ENCODE measurements at regions not wholly inside any gene's neighbourhood (a gene's known extent, or its start where the extent isn't known, plus 50 kb on each side); places are given as distances from the start of the nearest gene placed in this dataset.

DNA sequence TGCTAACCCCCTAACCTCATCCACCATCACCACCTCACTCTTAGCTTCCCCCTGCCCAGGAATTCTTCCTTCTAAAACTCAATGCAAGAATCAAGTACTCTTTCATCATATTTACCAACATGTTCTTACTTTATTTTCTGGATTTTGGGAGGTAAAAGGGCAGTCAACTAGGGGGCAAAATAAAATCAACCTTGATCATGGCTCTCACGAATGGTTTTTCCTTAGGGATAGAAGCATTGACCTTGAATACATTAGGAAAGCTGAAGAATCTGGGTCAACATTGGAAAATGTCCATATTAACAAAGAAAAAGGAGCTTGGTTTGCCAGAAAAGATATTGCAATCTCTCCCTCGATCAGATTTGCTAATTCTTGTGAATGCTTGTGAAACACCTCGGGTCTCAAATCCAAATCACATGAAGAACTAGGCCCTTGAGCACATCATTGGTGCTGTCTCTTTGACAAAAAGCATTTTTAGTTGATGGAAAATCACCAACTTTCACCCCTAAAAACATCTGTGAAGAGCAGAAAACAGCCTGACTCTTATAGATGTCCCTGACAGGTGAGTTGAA lies 58.9 kb downstream of the ZC3H11B start:
- CTCF ChIA-PET: interaction anchor here (0.6 kb wide), 1 partner anchor 105 kb away, joined by 3 read pairs; no protein-coding TSS in a partner anchor
- Histone ChIP-seq H3K9ac (ENCODE audit: low read length) (no peak overlapping the region), H3K4me1 (ENCODE audit: control insufficient read depth in 1 of 2, insufficient read depth in 2 of 2, low read length in 2 of 2) (no peaks in the 10 kb centered on the region), H3K4me2 (ENCODE audit: low read length) (no peak overlapping the region), H3K9me3 (ENCODE audit: control insufficient read depth in 1 of 2, insufficient read depth in 1 of 2, low read depth in 1 of 2, low read length in 2 of 2) (no peaks in the 10 kb centered on the region), H3K79me2 (ENCODE audit: insufficient read depth, low read length) (no peaks in the 10 kb centered on the region), H4K20me1 (ENCODE audit: insufficient read depth) (no peaks in the 10 kb centered on the region), H3K9me2 (ENCODE audit: insufficient read depth) (no peaks in the 10 kb centered on the region), H3K27ac (ENCODE audit: low read depth, low read length) (no peak overlapping the region), H3K36me3 (ENCODE audit: control insufficient read depth in 1 of 2, insufficient read depth in 2 of 2, low read length in 2 of 2) (no peaks in the 10 kb centered on the region), H2AFZ (ENCODE audit: low read depth, low read length, poor library complexity, severe bottlenecking) (no peak overlapping the region), H3K27me3 (ENCODE audit: insufficient read depth, low read length) (no peaks in the 10 kb centered on the region), H3K4me3 (replicated peaks in 1 of 2; ENCODE audit: low read depth in 1 of 2, low read length in 2 of 2) (no peak overlapping the region)
- intact Hi-C loops (cut with micrococcal nuclease): loop anchor here (10.0 kb wide), 1 partner anchor 349 kb away; no protein-coding TSS in a partner anchor
- no TSS peak for BruUV-seq (replicated peaks)
- DNase-seq (ENCODE audit: low read depth, low spot score): no peak
- POLR2A ChIA-PET: no interaction called here
- no peak for TF ChIP-seq RAD21 (IDR thresholded peaks at IDR 0.05; ENCODE audit: low read depth)
- no peak for TF ChIP-seq EZH2phosphoT487 (IDR thresholded peaks at IDR 0.05; ENCODE audit: borderline replicate concordance)
- TF ChIP-seq ELF1 (IDR thresholded peaks at IDR 0.05; ENCODE audit: borderline replicate concordance, low read depth): no peak
- TF ChIP-seq FOSL1 (IDR thresholded peaks at IDR 0.05; ENCODE audit: low read depth): no peak
- TF ChIP-seq, protein P1, sequence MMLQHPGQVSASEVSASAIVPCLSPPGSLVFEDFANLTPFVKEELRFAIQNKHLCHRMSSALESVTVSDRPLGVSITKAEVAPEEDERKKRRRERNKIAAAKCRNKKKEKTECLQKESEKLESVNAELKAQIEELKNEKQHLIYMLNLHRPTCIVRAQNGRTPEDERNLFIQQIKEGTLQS (IDR thresholded peaks at IDR 0.05): no peak
- no peak for ATAC-seq
- RAD21 ChIA-PET (ENCODE audit: low non-redundant PET in 1 of 2, low total read pairs in 2 of 2, uncharacterized antibody in 2 of 2, unreplicated experiment in 2 of 2): no interaction called here

DNA sequence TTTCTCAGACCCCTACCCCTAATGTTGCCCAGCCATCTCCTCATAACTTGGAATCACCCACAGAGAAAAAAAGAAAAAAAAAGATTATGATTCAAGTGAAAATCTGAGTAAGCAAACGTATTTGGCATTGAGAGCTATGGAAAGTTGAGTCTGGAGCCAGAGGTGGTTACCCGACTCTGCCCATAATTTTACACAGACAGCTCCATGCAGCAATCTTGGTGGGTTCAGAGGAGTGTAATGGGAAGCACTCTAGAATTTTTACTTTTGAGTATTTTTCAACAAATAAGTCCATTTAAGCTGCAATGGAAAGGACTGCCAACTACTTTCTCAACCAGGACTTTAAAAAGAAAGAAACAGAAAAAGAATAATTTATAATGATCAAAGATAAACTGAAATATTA lies 62.7 kb downstream of the ZC3H11B start:
- H3K27me3 ChIP-seq (ENCODE audit: insufficient read depth, low read length): no peaks in the 10 kb centered on the region
- TF ChIP-seq, protein P2, sequence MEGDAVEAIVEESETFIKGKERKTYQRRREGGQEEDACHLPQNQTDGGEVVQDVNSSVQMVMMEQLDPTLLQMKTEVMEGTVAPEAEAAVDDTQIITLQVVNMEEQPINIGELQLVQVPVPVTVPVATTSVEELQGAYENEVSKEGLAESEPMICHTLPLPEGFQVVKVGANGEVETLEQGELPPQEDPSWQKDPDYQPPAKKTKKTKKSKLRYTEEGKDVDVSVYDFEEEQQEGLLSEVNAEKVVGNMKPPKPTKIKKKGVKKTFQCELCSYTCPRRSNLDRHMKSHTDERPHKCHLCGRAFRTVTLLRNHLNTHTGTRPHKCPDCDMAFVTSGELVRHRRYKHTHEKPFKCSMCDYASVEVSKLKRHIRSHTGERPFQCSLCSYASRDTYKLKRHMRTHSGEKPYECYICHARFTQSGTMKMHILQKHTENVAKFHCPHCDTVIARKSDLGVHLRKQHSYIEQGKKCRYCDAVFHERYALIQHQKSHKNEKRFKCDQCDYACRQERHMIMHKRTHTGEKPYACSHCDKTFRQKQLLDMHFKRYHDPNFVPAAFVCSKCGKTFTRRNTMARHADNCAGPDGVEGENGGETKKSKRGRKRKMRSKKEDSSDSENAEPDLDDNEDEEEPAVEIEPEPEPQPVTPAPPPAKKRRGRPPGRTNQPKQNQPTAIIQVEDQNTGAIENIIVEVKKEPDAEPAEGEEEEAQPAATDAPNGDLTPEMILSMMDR (IDR thresholded peaks at IDR 0.05 in 2 of 3, conservative IDR thresholded peaks at IDR 0.05 in 1 of 3; ENCODE audit: borderline replicate concordance in 1 of 3, insufficient read depth in 1 of 3, low read depth in 2 of 3, low read length in 2 of 3): no peak
- TF ChIP-seq POLR2AphosphoS5 (IDR thresholded peaks at IDR 0.05; ENCODE audit: low read depth, low read length) (no peak), SP1 (IDR thresholded peaks at IDR 0.05; ENCODE audit: low read depth) (no peak), EGR1 (IDR thresholded peaks at IDR 0.05; ENCODE audit: low read depth) (no peak), POLR2A (IDR thresholded peaks at IDR 0.05; ENCODE audit: borderline replicate concordance, extremely low read depth, insufficient read depth, insufficient read length) (no peak)
- RAD21 ChIA-PET (ENCODE audit: low non-redundant PET in 1 of 2, low total read pairs in 2 of 2, uncharacterized antibody in 2 of 2, unreplicated experiment in 2 of 2): no interaction called here
- H3K9me2 ChIP-seq (ENCODE audit: insufficient read depth): no peaks in the 10 kb centered on the region
- H3K4me2 ChIP-seq (ENCODE audit: low read length): no peak overlapping the region
- no peaks in the 10 kb centered on the region for H4K20me1 ChIP-seq (ENCODE audit: insufficient read depth)
- no peaks in the 10 kb centered on the region for H3K4me1 ChIP-seq (ENCODE audit: control insufficient read depth in 1 of 2, insufficient read depth in 2 of 2, low read length in 2 of 2)
- CTCF ChIA-PET: no interaction called here
- ATAC-seq: no peak
- H3K4me3 ChIP-seq (replicated peaks in 1 of 2; ENCODE audit: low read depth in 1 of 2, low read length in 2 of 2): no peak overlapping the region
- no peaks in the 10 kb centered on the region for H3K36me3 ChIP-seq (ENCODE audit: control insufficient read depth in 1 of 2, insufficient read depth in 2 of 2, low read length in 2 of 2)
- no peak for DNase-seq (ENCODE audit: low read depth, low spot score)
- no peaks in the 10 kb centered on the region for H3K79me2 ChIP-seq (ENCODE audit: insufficient read depth, low read length)
- H3K9me3 ChIP-seq (ENCODE audit: control insufficient read depth in 1 of 2, insufficient read depth in 1 of 2, low read depth in 1 of 2, low read length in 2 of 2): no peaks in the 10 kb centered on the region
- no TSS peak for BruUV-seq (replicated peaks)
- H3K9ac ChIP-seq (ENCODE audit: low read length): no peak overlapping the region
- H3K27ac ChIP-seq (ENCODE audit: low read depth, low read length): no peak overlapping the region
- POLR2A ChIA-PET: no interaction called here
- no peak overlapping the region for H2AFZ ChIP-seq (ENCODE audit: low read depth, low read length, poor library complexity, severe bottlenecking)
- intact Hi-C loops (cut with micrococcal nuclease): loop anchor here (10.0 kb wide), 1 partner anchor 345 kb away; no protein-coding TSS in a partner anchor

Measured in HCT116 (cell line).